PC-9 (cell line): ENCODE measurements at regions not wholly inside any gene's neighbourhood (a gene's known extent, or its start where the extent isn't known, plus 50 kb on each side); places are given as distances from the start of the nearest gene placed in this dataset.

Experiments used
- BruUV-seq: library from RNA; stranded (reverse); fragments of 400-500 nt; replicated peaks from 2 replicates; lab custom pipeline; 2021; lab: Mats Ljungman, UMichigan
- CTCF ChIA-PET: fragments of 300-600 bp; sonication (Branson Sonifier 250); formaldehyde crosslinking; loops from one replicate; lab custom pipeline; 2022; ENCODE audit warnings: antibody characterized with exemption; lab: Charles Lee
- POLR2A ChIA-PET: fragments of 300-600 bp; sonication (Branson Sonifier 250); formaldehyde crosslinking; loops from one replicate; lab custom pipeline; 2022; ENCODE audit warnings: antibody characterized with exemption; ENCODE audit not compliant: unreplicated experiment; lab: Charles Lee
- DNase-seq, 2 experiments: peaks; one replicate each; pipeline versions ENCODE4 v3.0.0 to v3.0.0-alpha.2; 2015 to 2022; ENCODE audit warnings: mixed read lengths in 1 of 2
- H2AFZ ChIP-seq: fragments of 200-600 bp; sonication (generic); 2 replicates; pipeline ENCODE4 v1.8.1; 2017; ENCODE audit warnings: antibody characterized with exemption
- H3F3A ChIP-seq: fragments of 200-600 bp; sonication (generic); 2 replicates; pipeline ENCODE4 v1.8.1; 2017; ENCODE audit warnings: antibody characterized with exemption, mild to moderate bottlenecking, low read depth; ENCODE audit not compliant: insufficient read depth
- H3K27ac ChIP-seq: fragments of 200-600 bp; sonication (generic); 2 replicates; pipeline ENCODE4 v1.6.1; 2016; ENCODE audit warnings: mixed run types
- H3K27me3 ChIP-seq: fragments of 200-600 bp; sonication (generic); 2 replicates; pipeline ENCODE4 v1.6.1; 2016; ENCODE audit warnings: low read depth, mixed run types; ENCODE audit not compliant: insufficient read depth
- H3K36me3 ChIP-seq: fragments of 200-600 bp; sonication (generic); 2 replicates; pipeline ENCODE4 v1.6.1; 2016; ENCODE audit warnings: low read depth, mixed run types
- H3K4me1 ChIP-seq: fragments of 200-600 bp; sonication (generic); replicated peaks from 2 replicates; pipeline ENCODE4 v1.6.1; 2016; ENCODE audit warnings: mixed run types; ENCODE audit not compliant: insufficient read depth
- H3K4me2 ChIP-seq: fragments of 200-600 bp; sonication (generic); 2 replicates; pipeline ENCODE4 v1.6.1; 2017; ENCODE audit warnings: mixed run types
- H3K4me3 ChIP-seq: fragments of 200-600 bp; sonication (generic); 2 replicates; pipeline ENCODE4 v1.6.1; 2016; ENCODE audit warnings: mixed run types
- H3K79me2 ChIP-seq: fragments of 200-600 bp; sonication (generic); 2 replicates; pipeline ENCODE4 v1.6.1; 2017; ENCODE audit warnings: low read depth, mixed run types
- H3K9me2 ChIP-seq: fragments of 200-600 bp; sonication (generic); 2 replicates; pipeline ENCODE4 v1.8.1; 2017; ENCODE audit warnings: mild to moderate bottlenecking; ENCODE audit not compliant: insufficient read depth
- H3K9me3 ChIP-seq: fragments of 200-600 bp; sonication (generic); 2 replicates; pipeline ENCODE4 v1.8.1; 2016; ENCODE audit warnings: low read depth; ENCODE audit not compliant: insufficient read depth
- H4K20me1 ChIP-seq: fragments of 200-600 bp; sonication (generic); 2 replicates; pipeline ENCODE4 v1.8.1; 2017; ENCODE audit not compliant: insufficient read depth
- CTCF ChIP-seq: fragments of 200-600 bp; sonication (generic); conservative IDR thresholded peaks from 2 replicates; pipeline ENCODE4 v1.6.1; 2017; ENCODE audit warnings: mixed run types, antibody characterized with exemption, mild to moderate bottlenecking, moderate library complexity
- EZH2 ChIP-seq: fragments of 200-600 bp; sonication (generic); IDR thresholded peaks from 2 replicates; pipeline ENCODE4 v1.8.0; 2017; ENCODE audit warnings: antibody characterized with exemption, low read depth
- intact Hi-C: fragments of 100-400 bp; cut with micrococcal nuclease; formaldehyde crosslinking; loops from one replicate; pipeline ENCODE4 v1.10.0; 2022; ENCODE audit not compliant: unreplicated experiment

GRCh38 chr11:133762538-133762937, 82.8 kb downstream of the SPATA19 start:
- CTCF ChIA-PET: no interaction called here

GRCh38 chr11:133753150-133753549, 92.2 kb downstream of the SPATA19 start:
- POLR2A ChIA-PET: no interaction called here
- CTCF ChIA-PET: no interaction called here
- H3K4me2 ChIP-seq: no peak overlapping the region
- no peaks in the 10 kb centered on the region for H3K4me1 ChIP-seq
- intact Hi-C loops: no loop called here
- no peak overlapping the region for H3K27ac ChIP-seq
- H3K4me3 ChIP-seq: no peak overlapping the region
- no peaks in the 10 kb centered on the region for H4K20me1 ChIP-seq
- no peaks in the 10 kb centered on the region for H3K9me3 ChIP-seq
- H3F3A ChIP-seq: no peaks in the 10 kb centered on the region
- H2AFZ ChIP-seq: no peak overlapping the region
- BruUV-seq: no TSS peak
- no peak for TF ChIP-seq CTCF
- TF ChIP-seq EZH2: no peak
- DNase-seq: no peak
- H3K27me3 ChIP-seq: peaks cover 39% of the 10 kb centered on the region
- no peaks in the 10 kb centered on the region for H3K9me2 ChIP-seq
- H3K79me2 ChIP-seq: no peaks in the 10 kb centered on the region
- H3K36me3 ChIP-seq: no peaks in the 10 kb centered on the region

More at GRCh38 chr11:133762538-133762937, 82.8 kb downstream of the SPATA19 start:
- no peaks in the 10 kb centered on the region for H3K36me3 ChIP-seq
- no peak overlapping the region for H3K27ac ChIP-seq
- intact Hi-C loops: no loop called here
- no peaks in the 10 kb centered on the region for H3F3A ChIP-seq
- no TSS peak for BruUV-seq
- POLR2A ChIA-PET: no interaction called here
- H3K4me2 ChIP-seq: no peak overlapping the region
- no peaks in the 10 kb centered on the region for H3K27me3 ChIP-seq
- no peak overlapping the region for H2AFZ ChIP-seq
- H3K79me2 ChIP-seq: no peaks in the 10 kb centered on the region
- H3K9me3 ChIP-seq: no peaks in the 10 kb centered on the region
- H3K9me2 ChIP-seq: no peaks in the 10 kb centered on the region
- TF ChIP-seq EZH2 (no peak), CTCF (no peak)
- DNase-seq: no peak
- H3K4me1 ChIP-seq: no peaks in the 10 kb centered on the region
- no peaks in the 10 kb centered on the region for H4K20me1 ChIP-seq
- H3K4me3 ChIP-seq: no peak overlapping the region

GRCh38 chr11:133749841-133750240, 95.5 kb downstream of the SPATA19 start:
- intact Hi-C loops: no loop called here
- CTCF ChIA-PET: no interaction called here
- DNase-seq: no peak
- Histone ChIP-seq H3K79me2 (no peaks in the 10 kb centered on the region), H3K27ac (no peak overlapping the region), H4K20me1 (no peaks in the 10 kb centered on the region), H3K27me3 (peaks cover 59% of the 10 kb centered on the region), H3K4me3 (no peak overlapping the region), H3K4me2 (no peak overlapping the region), H3K4me1 (no peaks in the 10 kb centered on the region), H3K9me3 (no peaks in the 10 kb centered on the region), H3K9me2 (no peaks in the 10 kb centered on the region), H3K36me3 (no peaks in the 10 kb centered on the region), H3F3A (no peaks in the 10 kb centered on the region), H2AFZ (no peak overlapping the region)
- no peak for TF ChIP-seq CTCF
- no peak for TF ChIP-seq EZH2
- no TSS peak for BruUV-seq
- POLR2A ChIA-PET: no interaction called here
